HL-60 (cell line): ENCODE measurements at regions not wholly inside any gene's neighbourhood (a gene's known extent, or its start where the extent isn't known, plus 50 kb on each side); places are given as distances from the start of the nearest gene placed in this dataset.

Experiments used
- DNase-seq, 2 experiments: peaks; one replicate each; pipeline ENCODE4 v3.0.0-alpha.2; 2010 to 2020; ENCODE audit warnings: low read depth in 1 of 2, low spot score in 1 of 2
- H3K27ac ChIP-seq: fragments of 250-450 bp; sonication (Bioruptor Pico); replicated peaks from 2 replicates; pipeline ENCODE4 v1.5.1; 2020; ENCODE audit warnings: mild to moderate bottlenecking, moderate library complexity
- H3K27me3 ChIP-seq: fragments of 250-450 bp; sonication (Bioruptor Pico); 2 replicates; pipeline ENCODE4 v1.5.1; 2021; ENCODE audit warnings: mild to moderate bottlenecking, moderate library complexity; ENCODE audit not compliant: insufficient read depth, poor library complexity, severe bottlenecking
- H3K4me3 ChIP-seq: replicated peaks from 2 replicates; pipeline ENCODE4 v1.5.1; 2011; ENCODE audit warnings: mild to moderate bottlenecking, control low read depth, low read length; ENCODE audit not compliant: insufficient read depth
- GABPA ChIP-seq: IDR thresholded peaks from 2 replicates; pipeline ENCODE4 v1.6.1; 2012; ENCODE audit warnings: low read depth
- POLR2AphosphoS5 ChIP-seq: IDR thresholded peaks from 2 replicates; pipeline ENCODE4 v1.6.1; 2012; ENCODE audit warnings: low read depth
- SPI1 ChIP-seq: IDR thresholded peaks from 2 replicates; pipeline ENCODE4 v1.6.1; 2012; ENCODE audit warnings: low read depth, mild to moderate bottlenecking, borderline replicate concordance
- TF ChIP-seq, protein P1 (sequence below): IDR thresholded peaks from one replicate; pipeline ENCODE4 v1.5.1; 2011; ENCODE audit warnings: low read length, control low read depth, inconsistent platforms; ENCODE audit not compliant: insufficient read depth
- TF ChIP-seq, protein P2 (sequence below): IDR thresholded peaks from 2 replicates; pipeline ENCODE4 v1.6.1; 2012; ENCODE audit warnings: low read depth; ENCODE audit not compliant: insufficient replicate concordance

- Histone ChIP-seq H3K4me3 (no peak overlapping the region), H3K27ac (no peak overlapping the region), H3K27me3 (no peaks in the 10 kb centered on the region)
- TF ChIP-seq GABPA: no peak
- TF ChIP-seq SPI1: no peak
- no peak for TF ChIP-seq POLR2AphosphoS5
- TF ChIP-seq, protein P1, sequence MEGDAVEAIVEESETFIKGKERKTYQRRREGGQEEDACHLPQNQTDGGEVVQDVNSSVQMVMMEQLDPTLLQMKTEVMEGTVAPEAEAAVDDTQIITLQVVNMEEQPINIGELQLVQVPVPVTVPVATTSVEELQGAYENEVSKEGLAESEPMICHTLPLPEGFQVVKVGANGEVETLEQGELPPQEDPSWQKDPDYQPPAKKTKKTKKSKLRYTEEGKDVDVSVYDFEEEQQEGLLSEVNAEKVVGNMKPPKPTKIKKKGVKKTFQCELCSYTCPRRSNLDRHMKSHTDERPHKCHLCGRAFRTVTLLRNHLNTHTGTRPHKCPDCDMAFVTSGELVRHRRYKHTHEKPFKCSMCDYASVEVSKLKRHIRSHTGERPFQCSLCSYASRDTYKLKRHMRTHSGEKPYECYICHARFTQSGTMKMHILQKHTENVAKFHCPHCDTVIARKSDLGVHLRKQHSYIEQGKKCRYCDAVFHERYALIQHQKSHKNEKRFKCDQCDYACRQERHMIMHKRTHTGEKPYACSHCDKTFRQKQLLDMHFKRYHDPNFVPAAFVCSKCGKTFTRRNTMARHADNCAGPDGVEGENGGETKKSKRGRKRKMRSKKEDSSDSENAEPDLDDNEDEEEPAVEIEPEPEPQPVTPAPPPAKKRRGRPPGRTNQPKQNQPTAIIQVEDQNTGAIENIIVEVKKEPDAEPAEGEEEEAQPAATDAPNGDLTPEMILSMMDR: no peak
- TF ChIP-seq, protein P2, sequence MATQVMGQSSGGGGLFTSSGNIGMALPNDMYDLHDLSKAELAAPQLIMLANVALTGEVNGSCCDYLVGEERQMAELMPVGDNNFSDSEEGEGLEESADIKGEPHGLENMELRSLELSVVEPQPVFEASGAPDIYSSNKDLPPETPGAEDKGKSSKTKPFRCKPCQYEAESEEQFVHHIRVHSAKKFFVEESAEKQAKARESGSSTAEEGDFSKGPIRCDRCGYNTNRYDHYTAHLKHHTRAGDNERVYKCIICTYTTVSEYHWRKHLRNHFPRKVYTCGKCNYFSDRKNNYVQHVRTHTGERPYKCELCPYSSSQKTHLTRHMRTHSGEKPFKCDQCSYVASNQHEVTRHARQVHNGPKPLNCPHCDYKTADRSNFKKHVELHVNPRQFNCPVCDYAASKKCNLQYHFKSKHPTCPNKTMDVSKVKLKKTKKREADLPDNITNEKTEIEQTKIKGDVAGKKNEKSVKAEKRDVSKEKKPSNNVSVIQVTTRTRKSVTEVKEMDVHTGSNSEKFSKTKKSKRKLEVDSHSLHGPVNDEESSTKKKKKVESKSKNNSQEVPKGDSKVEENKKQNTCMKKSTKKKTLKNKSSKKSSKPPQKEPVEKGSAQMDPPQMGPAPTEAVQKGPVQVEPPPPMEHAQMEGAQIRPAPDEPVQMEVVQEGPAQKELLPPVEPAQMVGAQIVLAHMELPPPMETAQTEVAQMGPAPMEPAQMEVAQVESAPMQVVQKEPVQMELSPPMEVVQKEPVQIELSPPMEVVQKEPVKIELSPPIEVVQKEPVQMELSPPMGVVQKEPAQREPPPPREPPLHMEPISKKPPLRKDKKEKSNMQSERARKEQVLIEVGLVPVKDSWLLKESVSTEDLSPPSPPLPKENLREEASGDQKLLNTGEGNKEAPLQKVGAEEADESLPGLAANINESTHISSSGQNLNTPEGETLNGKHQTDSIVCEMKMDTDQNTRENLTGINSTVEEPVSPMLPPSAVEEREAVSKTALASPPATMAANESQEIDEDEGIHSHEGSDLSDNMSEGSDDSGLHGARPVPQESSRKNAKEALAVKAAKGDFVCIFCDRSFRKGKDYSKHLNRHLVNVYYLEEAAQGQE: no peak
- no peak for DNase-seq
These were observed 188.5 kb upstream of the LRRN1 start for GRCh38 chr3:3610581-3611298.

DNA sequence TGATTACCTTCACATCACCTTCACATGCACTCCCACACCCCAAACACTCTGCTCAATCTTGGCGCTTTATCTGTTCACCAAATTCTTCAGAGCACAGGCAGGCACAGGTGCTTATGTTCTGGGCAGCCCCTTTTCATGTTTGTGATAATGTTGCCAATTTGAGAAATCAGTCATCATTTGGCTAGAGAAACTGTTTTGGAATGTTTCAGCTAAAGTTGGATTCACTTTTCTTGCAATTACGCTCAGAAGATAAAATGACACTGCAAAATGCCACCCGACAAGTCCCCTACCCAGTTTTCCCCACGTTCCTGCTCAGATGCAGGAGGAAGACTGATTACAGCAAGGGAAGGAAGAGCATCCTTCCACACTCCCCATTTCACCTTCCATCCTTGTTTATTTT, 192.9 kb upstream of the LRRN1 start:
- no peaks in the 10 kb centered on the region for H3K27me3 ChIP-seq
- H3K27ac ChIP-seq: no peak overlapping the region
- TF ChIP-seq, protein P2: no peak
- TF ChIP-seq SPI1: no peak
- no peak for TF ChIP-seq POLR2AphosphoS5
- no peak for TF ChIP-seq GABPA
- TF ChIP-seq, protein P1: no peak
- no peak for DNase-seq
- H3K4me3 ChIP-seq: no peak overlapping the region

GRCh38 chr3:3605226-3605625, 194.0 kb upstream of the LRRN1 start:
- DNase-seq: no peak
- H3K4me3 ChIP-seq: no peak overlapping the region
- no peaks in the 10 kb centered on the region for H3K27me3 ChIP-seq
- TF ChIP-seq, protein P2: no peak
- TF ChIP-seq SPI1 (no peak), POLR2AphosphoS5 (no peak), GABPA (no peak)
- no peak overlapping the region for H3K27ac ChIP-seq
